K562 (cell line): ENCODE measurements at regions not wholly inside any gene's neighbourhood (a gene's known extent, or its start where the extent isn't known, plus 50 kb on each side); places are given as distances from the start of the nearest gene placed in this dataset.

Experiments
- ATAC-seq: fragments of 200-7000 bp; cut with Tn5 transposase; 3 replicates; pipeline ENCODE4 v1.9.1; 2020; ENCODE audit warnings: moderate library complexity
- BruUV-seq: library from RNA; stranded (reverse); fragments of 400-500 nt; replicated peaks from 2 replicates; lab custom pipeline; 2021; lab: Mats Ljungman, UMichigan
- CTCF ChIA-PET: fragments of 300-600 bp; formaldehyde crosslinking; extraction: SDS; loops from one replicate; lab custom pipeline; 2021; ENCODE audit warnings: low intra/inter-chr PET ratio; lab: Yijun Ruan, JAX
- POLR2A ChIA-PET: fragments of 300-600, 350-650 bp; sonication (Branson Sonifier 250); formaldehyde crosslinking; extraction: SDS; loops from one replicate; lab custom pipeline; 2021; ENCODE audit warnings: antibody characterized with exemption, inconsistent platforms; lab: Yijun Ruan, JAX
- DNase-seq, 4 experiments: peaks; one replicate each; pipeline versions ENCODE4 v3.0.0 to v3.0.0-alpha.2; 2011 to 2018; ENCODE audit warnings: low spot score in 3 of 4, mixed read lengths in 3 of 4; ENCODE audit errors: extremely low read depth in 1 of 4
- FAIRE-seq: peaks from 2 replicates; lab custom pipeline; 2011; peaks lifted over from hg19 to GRCh38; lab: Jason Lieb, UNC
- H2AFZ ChIP-seq: 2 replicates; pipeline ENCODE4 v1.6.0; 2011; ENCODE audit warnings: low read depth, low read length, control low read depth, inconsistent platforms
- H3K27ac ChIP-seq: fragments of 200-600 bp; 3 replicates; pipeline ENCODE4 v1.8.0; 2011; ENCODE audit warnings: low read depth, mild to moderate bottlenecking, control low read depth, inconsistent platforms, low read length, moderate library complexity, mixed read lengths; ENCODE audit errors: extremely low read depth
- H3K27me3 ChIP-seq, 2 experiments: fragments of 300-600 bp in 1 of 2; 2 replicates in 1 of 2; 3 replicates in 1 of 2; pipeline versions ENCODE4 v1.6.0 to v1.8.0; 2011; ENCODE audit warnings: inconsistent platforms in 2 of 2, low read length in 2 of 2, mild to moderate bottlenecking in 1 of 2, mixed read lengths in 1 of 2, moderate library complexity in 1 of 2; ENCODE audit not compliant: control insufficient read depth in 2 of 2, insufficient read depth in 2 of 2
- H3K36me3 ChIP-seq: fragments of 300-600 bp; 3 replicates; pipeline ENCODE4 v1.8.0; 2011; ENCODE audit warnings: mild to moderate bottlenecking, low read length, inconsistent platforms; ENCODE audit not compliant: control insufficient read depth, insufficient read depth
- H3K4me1 ChIP-seq, 2 experiments: fragments of 200-600 bp in 1 of 2; replicated peaks in 1 of 2; 2 replicates in 1 of 2; 3 replicates in 1 of 2; pipeline versions ENCODE4 v1.5.1 to v1.8.0; 2011; ENCODE audit warnings: inconsistent platforms in 2 of 2, low read length in 2 of 2, mild to moderate bottlenecking in 1 of 2, mixed read lengths in 1 of 2, moderate library complexity in 1 of 2; ENCODE audit not compliant: control insufficient read depth in 2 of 2, insufficient read depth in 2 of 2
- H3K4me2 ChIP-seq: 2 replicates; pipeline ENCODE4 v1.6.1; 2011; ENCODE audit warnings: low read length, control low read depth, inconsistent platforms, mixed read lengths; ENCODE audit not compliant: insufficient read depth
- H3K4me3 ChIP-seq: fragments of 200-600 bp; sonication (generic), shearing (Covaris generic); 2 replicates; pipeline ENCODE4 v1.5.1; 2016; ENCODE audit warnings: control low read depth, inconsistent platforms
- H3K79me2 ChIP-seq: fragments of 200-600 bp; 3 replicates; pipeline ENCODE4 v1.8.0; 2011; ENCODE audit warnings: low read length, inconsistent platforms; ENCODE audit not compliant: control insufficient read depth, insufficient read depth
- H3K9ac ChIP-seq, 2 experiments: 2 replicates each; pipeline versions ENCODE4 v1.6.0 to v1.6.1; 2011; ENCODE audit warnings: low read depth in 2 of 2, low read length in 2 of 2, control low read depth in 1 of 2, inconsistent platforms in 1 of 2, mild to moderate bottlenecking in 1 of 2, mixed read lengths in 1 of 2; ENCODE audit not compliant: insufficient read depth in 1 of 2
- H3K9me1 ChIP-seq: one replicate; pipeline ENCODE4 v1.6.0; 2011; ENCODE audit warnings: inconsistent platforms, mild to moderate bottlenecking, low read length, moderate library complexity; ENCODE audit not compliant: control insufficient read depth, insufficient read depth
- H3K9me3 ChIP-seq: replicated peaks from 2 replicates; pipeline ENCODE4 v1.5.1; 2011; ENCODE audit warnings: low read depth, low read length, inconsistent platforms; ENCODE audit not compliant: control insufficient read depth, insufficient read depth
- H4K20me1 ChIP-seq: replicated peaks from 2 replicates; pipeline ENCODE4 v1.6.1; 2011; ENCODE audit warnings: low read length, inconsistent platforms, mixed read lengths; ENCODE audit not compliant: control insufficient read depth, insufficient read depth
- ATF1 ChIP-seq, 2 experiments: fragments of 450-650 bp in 1 of 2; IDR thresholded peaks; 2 replicates each; pipeline ENCODE4 v1.6.1; 2016; ENCODE audit warnings: missing compliant biosample characterization in 1 of 2, missing genetic modification characterization in 1 of 2
- BACH1 ChIP-seq: fragments of 200-800 bp; sonication (Bioruptor generic); IDR thresholded peaks from 2 replicates; pipeline ENCODE4 v1.6.1; 2016; ENCODE audit warnings: missing genetic modification characterization, missing compliant biosample characterization
- BRD4 ChIP-seq: fragments of 200-600 bp; sonication (generic); IDR thresholded peaks from 2 replicates; pipeline ENCODE4 v1.6.1; 2017; ENCODE audit warnings: inconsistent platforms
- CSDE1 ChIP-seq, 2 experiments: fragments of 450-650 bp; IDR thresholded peaks; 2 replicates each; pipeline ENCODE4 v1.6.1; 2016; ENCODE audit warnings: mild to moderate bottlenecking in 1 of 2
- ELF2 ChIP-seq: fragments of 250-450 bp; sonication (Bioruptor Pico); IDR thresholded peaks from 2 replicates; pipeline ENCODE4 v1.5.0; 2021; ENCODE audit warnings: mild to moderate bottlenecking
- FOXK1 ChIP-seq: sonication (generic); formaldehyde crosslinking; IDR thresholded peaks from 2 replicates; pipeline ENCODE4 v1.8.0; 2022; ENCODE audit warnings: missing genetic modification reagents, mild to moderate bottlenecking, borderline replicate concordance
- FUS ChIP-seq: fragments of 200-400 bp; formaldehyde crosslinking; optimal IDR thresholded peaks from 2 replicates; pipeline ENCODE3; 2017; ENCODE audit warnings: low read depth, low read length
- GTF2E2 ChIP-seq: fragments of 200-800 bp; sonication (Bioruptor generic); IDR thresholded peaks from 2 replicates; pipeline ENCODE4 v1.6.1; 2016; ENCODE audit warnings: missing genetic modification characterization, missing compliant biosample characterization
- HDAC1 ChIP-seq, 2 experiments: fragments of 450-650 bp; IDR thresholded peaks; 2 replicates each; pipeline ENCODE4 v1.6.1; 2016 to 2017; ENCODE audit warnings: inconsistent platforms in 1 of 2, mild to moderate bottlenecking in 1 of 2, moderate library complexity in 1 of 2
- HEY1 ChIP-seq: fragments of 250-450 bp; sonication (Bioruptor Pico); IDR thresholded peaks from 2 replicates; pipeline ENCODE4 v1.5.0; 2020; ENCODE audit warnings: mild to moderate bottlenecking, moderate library complexity, borderline replicate concordance
- HNRNPLL ChIP-seq: fragments of 200-400 bp; formaldehyde crosslinking; IDR thresholded peaks from 2 replicates; pipeline ENCODE4 v1.6.1; 2017; ENCODE audit warnings: low read length, low read depth, mild to moderate bottlenecking; ENCODE audit not compliant: poor library complexity, severe bottlenecking
- PCBP1 ChIP-seq: fragments of 200-400 bp; formaldehyde crosslinking; IDR thresholded peaks from 2 replicates; pipeline ENCODE4 v1.6.1; 2018; ENCODE audit warnings: mild to moderate bottlenecking, low read depth, low read length; ENCODE audit not compliant: poor library complexity, severe bottlenecking
- SNIP1 ChIP-seq: fragments of 450-650 bp; IDR thresholded peaks from 2 replicates; pipeline ENCODE4 v1.7.1; 2017; ENCODE audit warnings: low read depth, mild to moderate bottlenecking
- STAG1 ChIP-seq: sonication (generic); formaldehyde crosslinking; IDR thresholded peaks from 2 replicates; pipeline ENCODE4 v1.5.0; 2020; ENCODE audit warnings: missing genetic modification reagents, borderline replicate concordance
- TBP ChIP-seq: optimal IDR thresholded peaks from 2 replicates; pipeline ENCODE3; 2011; ENCODE audit warnings: low read depth, low read length, improper control_type of control experiment
- TFE3 ChIP-seq: fragments of 450-650 bp; formaldehyde crosslinking; IDR thresholded peaks from 2 replicates; pipeline ENCODE4 v1.4.0; 2020; ENCODE audit warnings: mild to moderate bottlenecking, mixed read lengths
- ZNF644 ChIP-seq: fragments of 200-800 bp; sonication (Bioruptor generic); IDR thresholded peaks from 2 replicates; pipeline ENCODE4 v1.6.1; 2016; ENCODE audit warnings: low read depth, missing genetic modification characterization, missing compliant biosample characterization
- ZNF76 ChIP-seq: fragments of 250-450 bp; sonication (Bioruptor Pico); IDR thresholded peaks from 2 replicates; pipeline ENCODE4 v1.4.0; 2020; ENCODE audit warnings: mild to moderate bottlenecking, moderate library complexity, borderline replicate concordance
- ZSCAN29 ChIP-seq: fragments of 450-650 bp; IDR thresholded peaks from 2 replicates; pipeline ENCODE4 v1.6.1; 2017
- WGBS: fragments of 100-300 bp; shearing (Covaris generic); methylation state at CpG from one replicate; pipeline ENCODE4 v1.1.6; 2016; ENCODE audit warnings: low coverage, mixed read lengths; ENCODE audit not compliant: insufficient coverage; ENCODE audit errors: missing lambda C conversion rate; 5-methylcytosine and 5-hydroxymethylcytosine counted together
- in situ Hi-C: fragments of 300-500 bp; cut with MboI; formaldehyde crosslinking; loops from 4 replicates; pipeline ENCODE4 v1.15.0; 2018; ENCODE audit warnings: inconsistent platforms, mixed read lengths
- intact Hi-C: fragments of 100-400 bp; cut with micrococcal nuclease; formaldehyde crosslinking; loops from 2 replicates; pipeline ENCODE4 v1.14.2; 2022

DNA sequence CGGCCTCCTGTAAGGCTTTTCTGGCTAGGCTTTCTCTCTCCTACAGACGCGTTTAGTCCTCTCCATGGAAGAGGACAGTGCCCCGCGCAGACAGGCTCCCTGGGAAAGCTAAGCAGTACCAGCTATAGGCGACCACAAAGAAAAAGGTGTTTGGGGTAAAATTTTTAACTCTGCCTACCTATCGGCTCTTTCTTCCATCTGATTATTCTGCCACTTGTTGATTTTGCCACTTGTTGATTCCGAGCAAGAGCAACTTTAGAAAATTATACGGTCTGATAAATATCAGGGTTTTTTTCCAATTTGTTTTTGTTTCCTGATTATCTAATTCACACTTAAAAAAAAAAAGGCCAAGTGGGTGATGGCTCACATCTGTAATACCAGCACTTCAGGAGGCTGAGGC, 1600.5 kb upstream of the TENM3 start:
- Histone ChIP-seq H3K4me2 (no peak overlapping the region), H3K79me2 (no peaks in the 10 kb centered on the region), H2AFZ (no peak overlapping the region), H3K9me1 (no peaks in the 10 kb centered on the region), H3K27me3 (no peaks in the 10 kb centered on the region), H3K36me3 (no peaks in the 10 kb centered on the region), H3K27ac (no peak overlapping the region), H3K4me1 (no peaks in the 10 kb centered on the region), H3K9me3 (no peaks in the 10 kb centered on the region)
- WGBS = 3% methylated on average over 5 of the region's 9 CpGs
- DNase-seq (no peak), ATAC-seq (no peak)
- intact Hi-C loops = no loop called here
- TF ChIP-seq ZSCAN29 = no peak
- no peak for TF ChIP-seq FOXK1 (CRISPR knock-in tag)
- TF ChIP-seq HNRNPLL = no peak
- TF ChIP-seq, all 486 proteins: peak for 0
- Histone ChIP-seq H3K4me3 (no peak overlapping the region), H3K9ac (no peak overlapping the region), H4K20me1 (no peaks in the 10 kb centered on the region)
- FAIRE-seq = no peak
- ChIA-PET POLR2A (no interaction called here), CTCF (no interaction called here)
- in situ Hi-C loops = no loop called here
- no TSS peak for BruUV-seq

DNA sequence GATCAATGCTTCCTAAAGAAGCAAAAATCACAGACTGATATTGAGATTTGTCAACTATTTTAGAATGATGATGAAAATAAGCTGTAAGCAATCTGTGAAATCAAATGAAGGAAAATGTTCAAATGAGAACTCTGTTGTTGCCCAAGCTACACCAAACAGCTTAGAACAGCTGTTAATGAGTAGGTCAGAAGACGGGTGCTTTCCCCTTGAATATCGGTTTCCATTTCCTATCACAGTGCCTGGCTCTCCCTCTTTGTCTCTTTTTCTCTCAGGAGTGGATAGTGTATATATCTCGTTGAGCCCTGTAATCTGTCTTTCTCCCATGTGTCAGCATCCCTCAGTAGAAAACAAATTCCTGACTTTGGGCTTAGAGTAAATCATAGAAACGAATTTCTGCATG, 1592.9 kb upstream of the TENM3 start:
- Histone ChIP-seq H3K27me3 (no peaks in the 10 kb centered on the region), H2AFZ (no peak overlapping the region), H4K20me1 (no peaks in the 10 kb centered on the region), H3K9me3 (no peaks in the 10 kb centered on the region), H3K9ac (no peak overlapping the region), H3K79me2 (no peaks in the 10 kb centered on the region), H3K4me2 (no peak overlapping the region), H3K36me3 (no peaks in the 10 kb centered on the region), H3K4me3 (no peak overlapping the region), H3K9me1 (no peaks in the 10 kb centered on the region), H3K4me1 (no peaks in the 10 kb centered on the region), H3K27ac (no peak overlapping the region)
- BruUV-seq = no TSS peak
- intact Hi-C loops (no loop called here), in situ Hi-C loops (no loop called here)
- 0% methylated on average over 4 of the region's 4 CpGs for WGBS
- FAIRE-seq (no peak), DNase-seq (no peak), ATAC-seq (no peak)
- ChIA-PET POLR2A (no interaction called here), CTCF (no interaction called here)
- TF ChIP-seq BRD4 (no peak), GTF2E2 (tag) (no peak), BACH1 (no peak), ZNF644 (tag) (no peak), HEY1 (CRISPR knock-in tag) (no peak), CSDE1 (IDR thresholded peaks at IDR 0.05) (no peak), TBP (no peak), FUS (no peak), ATF1 (CRISPR knock-in tag; IDR thresholded peaks at IDR 0.05) (no peak), ATF1 (tag; IDR thresholded peaks at IDR 0.05) (no peak), TFE3 (CRISPR knock-in tag) (no peak), STAG1 (no peak), HDAC1 (IDR thresholded peaks at IDR 0.05) (no peak), SNIP1 (no peak), PCBP1 (no peak), ELF2 (no peak), ZNF76 (CRISPR knock-in tag) (no peak)
